ENCODE measurements at regions not wholly inside any gene's neighbourhood (a gene's known extent, or its start where the extent isn't known, plus 50 kb on each side); places are given as distances from the start of the nearest gene placed in this dataset.

DNA sequence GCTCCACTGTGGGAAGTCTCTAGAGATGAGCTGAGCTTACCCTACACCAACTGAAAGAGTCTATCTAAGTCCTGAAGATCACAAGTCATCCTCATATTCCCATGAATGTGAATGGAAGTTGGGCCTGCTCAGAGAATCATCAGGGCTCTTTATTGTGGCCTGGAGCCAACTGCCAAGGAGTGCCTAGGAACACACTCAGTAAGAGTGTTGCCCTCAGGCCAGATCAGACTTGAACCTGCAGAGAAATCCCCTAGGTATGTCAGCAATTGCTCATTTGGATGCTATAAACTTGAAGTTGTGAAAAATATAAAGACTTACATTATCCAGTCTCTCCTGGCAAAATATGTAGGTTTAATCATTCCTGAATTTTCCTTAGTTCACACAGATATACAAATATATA lies 1070.2 kb downstream of the EFNB2 start:
- Histone ChIP-seq H3K27ac (ENCODE audit: low read depth) (no peak overlapping the region), H3K27me3 (ENCODE audit: insufficient read depth) (no peaks in the 10 kb centered on the region), H3K4me3 (no peak overlapping the region), H2AFZ (no peak overlapping the region), H3K4me1 (ENCODE audit: insufficient read depth) (peaks cover 6% of the 10 kb centered on the region; the same call in 1 of the 2 replicates), H3K36me3 (ENCODE audit: insufficient read depth) (no peaks in the 10 kb centered on the region), H4K20me1 (replicated peaks; ENCODE audit: insufficient read depth) (no peaks in the 10 kb centered on the region), H3K4me2 (no peak overlapping the region), H3F3A (replicated peaks; ENCODE audit: low read depth) (no peaks in the 10 kb centered on the region), H3K9me2 (ENCODE audit: insufficient read depth) (peaks cover 15% of the 10 kb centered on the region; the same call in 1 of the 2 replicates), H3K79me2 (replicated peaks; ENCODE audit: insufficient read depth) (no peaks in the 10 kb centered on the region)
- H3K4me3 Mint-ChIP-seq: no peak overlapping the region
- peaks cover 14% of the 10 kb centered on the region for H3K4me1 Mint-ChIP-seq
- TF ChIP-seq POLR2AphosphoS5 (IDR thresholded peaks at IDR 0.05; ENCODE audit: low read depth) (no peak), ZNF114 (CRISPR knock-in tag; IDR thresholded peaks at IDR 0.05) (no peak), STAT1 (IDR thresholded peaks at IDR 0.05; ENCODE audit: unreplicated experiment) (no peak)
- TF ChIP-seq, protein P1, sequence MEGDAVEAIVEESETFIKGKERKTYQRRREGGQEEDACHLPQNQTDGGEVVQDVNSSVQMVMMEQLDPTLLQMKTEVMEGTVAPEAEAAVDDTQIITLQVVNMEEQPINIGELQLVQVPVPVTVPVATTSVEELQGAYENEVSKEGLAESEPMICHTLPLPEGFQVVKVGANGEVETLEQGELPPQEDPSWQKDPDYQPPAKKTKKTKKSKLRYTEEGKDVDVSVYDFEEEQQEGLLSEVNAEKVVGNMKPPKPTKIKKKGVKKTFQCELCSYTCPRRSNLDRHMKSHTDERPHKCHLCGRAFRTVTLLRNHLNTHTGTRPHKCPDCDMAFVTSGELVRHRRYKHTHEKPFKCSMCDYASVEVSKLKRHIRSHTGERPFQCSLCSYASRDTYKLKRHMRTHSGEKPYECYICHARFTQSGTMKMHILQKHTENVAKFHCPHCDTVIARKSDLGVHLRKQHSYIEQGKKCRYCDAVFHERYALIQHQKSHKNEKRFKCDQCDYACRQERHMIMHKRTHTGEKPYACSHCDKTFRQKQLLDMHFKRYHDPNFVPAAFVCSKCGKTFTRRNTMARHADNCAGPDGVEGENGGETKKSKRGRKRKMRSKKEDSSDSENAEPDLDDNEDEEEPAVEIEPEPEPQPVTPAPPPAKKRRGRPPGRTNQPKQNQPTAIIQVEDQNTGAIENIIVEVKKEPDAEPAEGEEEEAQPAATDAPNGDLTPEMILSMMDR (conservative IDR thresholded peaks at IDR 0.05; ENCODE audit: low read depth in 2 of 2): no peak
- H3K36me3 Mint-ChIP-seq (ENCODE audit: low read depth): peaks cover 5% of the 10 kb centered on the region; the same call in 1 of the 3 replicates
- H3K9me3 Mint-ChIP-seq: peaks cover 6% of the 10 kb centered on the region; the same call in 2 of the 3 replicates
- peaks cover 2% of the 10 kb centered on the region for H3K27me3 Mint-ChIP-seq (ENCODE audit: insufficient read depth, low read depth, poor library complexity)
- H3K27ac Mint-ChIP-seq: no peak overlapping the region
- ATAC-seq: no peak
- DNase-seq (ENCODE audit: low spot score): no peak

GRCh38 chr13:105464249-105464648 lies 1071.2 kb downstream of the EFNB2 start:
- Histone ChIP-seq H3K4me3 (no peak overlapping the region), H3K27ac (ENCODE audit: low read depth) (no peak overlapping the region), H3K4me1 (ENCODE audit: insufficient read depth) (peaks cover 6% of the 10 kb centered on the region; the same call in 1 of the 2 replicates), H3K79me2 (replicated peaks; ENCODE audit: insufficient read depth) (no peaks in the 10 kb centered on the region), H3K27me3 (ENCODE audit: insufficient read depth) (no peaks in the 10 kb centered on the region), H4K20me1 (replicated peaks; ENCODE audit: insufficient read depth) (no peaks in the 10 kb centered on the region), H3K9me2 (ENCODE audit: insufficient read depth) (peaks cover 15% of the 10 kb centered on the region; the same call in 1 of the 2 replicates), H2AFZ (no peak overlapping the region), H3K36me3 (ENCODE audit: insufficient read depth) (no peaks in the 10 kb centered on the region), H3F3A (replicated peaks; ENCODE audit: low read depth) (no peaks in the 10 kb centered on the region), H3K4me2 (no peak overlapping the region)
- peaks cover 6% of the 10 kb centered on the region; the same call in 2 of the 3 replicates for H3K9me3 Mint-ChIP-seq
- no peak overlapping the region for H3K27ac Mint-ChIP-seq
- H3K27me3 Mint-ChIP-seq (ENCODE audit: insufficient read depth, low read depth, poor library complexity): peaks cover 2% of the 10 kb centered on the region
- peaks cover 5% of the 10 kb centered on the region; the same call in 1 of the 3 replicates for H3K36me3 Mint-ChIP-seq (ENCODE audit: low read depth)
- H3K4me3 Mint-ChIP-seq: no peak overlapping the region
- DNase-seq (ENCODE audit: low spot score): no peak
- peaks cover 14% of the 10 kb centered on the region for H3K4me1 Mint-ChIP-seq
- no peak for ATAC-seq
- TF ChIP-seq JUNB (IDR thresholded peaks at IDR 0.05; ENCODE audit: unreplicated experiment) (no peak), ETS1 (IDR thresholded peaks at IDR 0.05) (no peak), EZH2phosphoT487 (IDR thresholded peaks at IDR 0.05; ENCODE audit: unreplicated experiment) (no peak), ZNF114 (CRISPR knock-in tag; IDR thresholded peaks at IDR 0.05) (no peak), STAT1 (IDR thresholded peaks at IDR 0.05; ENCODE audit: unreplicated experiment) (no peak)

- Mint-ChIP-seq H3K27me3 (ENCODE audit: insufficient read depth, low read depth, poor library complexity) (peaks cover 2% of the 10 kb centered on the region), H3K9me3 (peaks cover 5% of the 10 kb centered on the region; the same call in 2 of the 3 replicates)
- no peak for ATAC-seq
- TF ChIP-seq ETS1 (IDR thresholded peaks at IDR 0.05) (no peak), EZH2 (IDR thresholded peaks at IDR 0.05; ENCODE audit: low read depth, unreplicated experiment) (no peak), POLR2AphosphoS5 (IDR thresholded peaks at IDR 0.05; ENCODE audit: low read depth) (no peak), EZH2phosphoT487 (IDR thresholded peaks at IDR 0.05; ENCODE audit: unreplicated experiment) (no peak), NANOG (IDR thresholded peaks at IDR 0.05; ENCODE audit: borderline replicate concordance) (no peak), ZNF331 (CRISPR knock-in tag; IDR thresholded peaks at IDR 0.05; ENCODE audit: low read depth) (no peak)
- TF ChIP-seq, protein P1 (conservative IDR thresholded peaks at IDR 0.05; ENCODE audit: low read depth in 2 of 2): no peak
Observed at GRCh38 chr13:105463011-105463501, 1072.4 kb downstream of the EFNB2 start.

More at GRCh38 chr13:105463011-105463501, 1072.4 kb downstream of the EFNB2 start:
- H3K4me3 Mint-ChIP-seq: no peak overlapping the region
- peaks cover 11% of the 10 kb centered on the region for H3K4me1 Mint-ChIP-seq
- no peaks in the 10 kb centered on the region for H3K79me2 ChIP-seq (replicated peaks; ENCODE audit: insufficient read depth)
- H2AFZ ChIP-seq: no peak overlapping the region
- H3K27me3 ChIP-seq (ENCODE audit: insufficient read depth): no peaks in the 10 kb centered on the region
- no peaks in the 10 kb centered on the region for H3K36me3 ChIP-seq (ENCODE audit: insufficient read depth)
- H3F3A ChIP-seq (replicated peaks; ENCODE audit: low read depth): no peaks in the 10 kb centered on the region
- no peak overlapping the region for H3K4me3 ChIP-seq
- H3K9me2 ChIP-seq (ENCODE audit: insufficient read depth): peaks cover 15% of the 10 kb centered on the region; the same call in 1 of the 2 replicates
- H3K27ac ChIP-seq (ENCODE audit: low read depth): no peak overlapping the region
- peaks cover 6% of the 10 kb centered on the region; the same call in 1 of the 2 replicates for H3K4me1 ChIP-seq (ENCODE audit: insufficient read depth)
- H4K20me1 ChIP-seq (replicated peaks; ENCODE audit: insufficient read depth): no peaks in the 10 kb centered on the region
- no peak overlapping the region for H3K27ac Mint-ChIP-seq
- H3K36me3 Mint-ChIP-seq (ENCODE audit: low read depth): peaks cover 5% of the 10 kb centered on the region; the same call in 1 of the 3 replicates
- no peak for DNase-seq (ENCODE audit: low spot score)
- H3K4me2 ChIP-seq: no peak overlapping the region

Measured in GM23338 (cell line).